K562 (cell line): ENCODE measurements at regions not wholly inside any gene's neighbourhood (a gene's known extent, or its start where the extent isn't known, plus 50 kb on each side); places are given as distances from the start of the nearest gene placed in this dataset.

ENCODE experiments used
- ATAC-seq: fragments of 200-7000 bp; cut with Tn5 transposase; 3 replicates; pipeline ENCODE4 v1.9.1; 2020; ENCODE audit warnings: moderate library complexity
- BruUV-seq: library from RNA; stranded (reverse); fragments of 400-500 nt; replicated peaks from 2 replicates; lab custom pipeline; 2021; lab: Mats Ljungman, UMichigan
- CTCF ChIA-PET: fragments of 300-600 bp; formaldehyde crosslinking; extraction: SDS; loops from one replicate; lab custom pipeline; 2021; ENCODE audit warnings: low intra/inter-chr PET ratio; lab: Yijun Ruan, JAX
- POLR2A ChIA-PET: fragments of 300-600, 350-650 bp; sonication (Branson Sonifier 250); formaldehyde crosslinking; extraction: SDS; loops from one replicate; lab custom pipeline; 2021; ENCODE audit warnings: antibody characterized with exemption, inconsistent platforms; lab: Yijun Ruan, JAX
- DNase-seq, 4 experiments: peaks; one replicate each; pipeline versions ENCODE4 v3.0.0 to v3.0.0-alpha.2; 2011 to 2018; ENCODE audit warnings: low spot score in 3 of 4, mixed read lengths in 3 of 4; ENCODE audit errors: extremely low read depth in 1 of 4
- FAIRE-seq: peaks from 2 replicates; lab custom pipeline; 2011; peaks lifted over from hg19 to GRCh38; lab: Jason Lieb, UNC
- H2AFZ ChIP-seq: 2 replicates; pipeline ENCODE4 v1.6.0; 2011; ENCODE audit warnings: low read depth, low read length, control low read depth, inconsistent platforms
- H3K27ac ChIP-seq: fragments of 200-600 bp; 3 replicates; pipeline ENCODE4 v1.8.0; 2011; ENCODE audit warnings: low read depth, mild to moderate bottlenecking, control low read depth, inconsistent platforms, low read length, moderate library complexity, mixed read lengths; ENCODE audit errors: extremely low read depth
- H3K27me3 ChIP-seq, 2 experiments: fragments of 300-600 bp in 1 of 2; 2 replicates in 1 of 2; 3 replicates in 1 of 2; pipeline versions ENCODE4 v1.6.0 to v1.8.0; 2011; ENCODE audit warnings: inconsistent platforms in 2 of 2, low read length in 2 of 2, mild to moderate bottlenecking in 1 of 2, mixed read lengths in 1 of 2, moderate library complexity in 1 of 2; ENCODE audit not compliant: control insufficient read depth in 2 of 2, insufficient read depth in 2 of 2
- H3K36me3 ChIP-seq: fragments of 300-600 bp; 3 replicates; pipeline ENCODE4 v1.8.0; 2011; ENCODE audit warnings: mild to moderate bottlenecking, low read length, inconsistent platforms; ENCODE audit not compliant: control insufficient read depth, insufficient read depth
- H3K4me1 ChIP-seq, 2 experiments: fragments of 200-600 bp in 1 of 2; replicated peaks in 1 of 2; 2 replicates in 1 of 2; 3 replicates in 1 of 2; pipeline versions ENCODE4 v1.5.1 to v1.8.0; 2011; ENCODE audit warnings: inconsistent platforms in 2 of 2, low read length in 2 of 2, mild to moderate bottlenecking in 1 of 2, mixed read lengths in 1 of 2, moderate library complexity in 1 of 2; ENCODE audit not compliant: control insufficient read depth in 2 of 2, insufficient read depth in 2 of 2
- H3K4me2 ChIP-seq: 2 replicates; pipeline ENCODE4 v1.6.1; 2011; ENCODE audit warnings: low read length, control low read depth, inconsistent platforms, mixed read lengths; ENCODE audit not compliant: insufficient read depth
- H3K4me3 ChIP-seq: fragments of 200-600 bp; sonication (generic), shearing (Covaris generic); 2 replicates; pipeline ENCODE4 v1.5.1; 2016; ENCODE audit warnings: control low read depth, inconsistent platforms
- H3K79me2 ChIP-seq: fragments of 200-600 bp; 3 replicates; pipeline ENCODE4 v1.8.0; 2011; ENCODE audit warnings: low read length, inconsistent platforms; ENCODE audit not compliant: control insufficient read depth, insufficient read depth
- H3K9ac ChIP-seq, 2 experiments: 2 replicates each; pipeline versions ENCODE4 v1.6.0 to v1.6.1; 2011; ENCODE audit warnings: low read depth in 2 of 2, low read length in 2 of 2, control low read depth in 1 of 2, inconsistent platforms in 1 of 2, mild to moderate bottlenecking in 1 of 2, mixed read lengths in 1 of 2; ENCODE audit not compliant: insufficient read depth in 1 of 2
- H3K9me1 ChIP-seq: one replicate; pipeline ENCODE4 v1.6.0; 2011; ENCODE audit warnings: inconsistent platforms, mild to moderate bottlenecking, low read length, moderate library complexity; ENCODE audit not compliant: control insufficient read depth, insufficient read depth
- H3K9me3 ChIP-seq: replicated peaks from 2 replicates; pipeline ENCODE4 v1.5.1; 2011; ENCODE audit warnings: low read depth, low read length, inconsistent platforms; ENCODE audit not compliant: control insufficient read depth, insufficient read depth
- H4K20me1 ChIP-seq: replicated peaks from 2 replicates; pipeline ENCODE4 v1.6.1; 2011; ENCODE audit warnings: low read length, inconsistent platforms, mixed read lengths; ENCODE audit not compliant: control insufficient read depth, insufficient read depth
- CAMTA2 ChIP-seq: fragments of 250-450 bp; sonication (Bioruptor Pico); conservative IDR thresholded peaks from 2 replicates; pipeline ENCODE4 v1.5.1; 2022
- IFI16 ChIP-seq: fragments of 250-450 bp; sonication (Bioruptor Pico); IDR thresholded peaks from 2 replicates; pipeline ENCODE4 v2.1.2; 2022; ENCODE audit warnings: mild to moderate bottlenecking, inconsistent platforms
- MGA ChIP-seq: fragments of 450-650 bp; IDR thresholded peaks from 2 replicates; pipeline ENCODE4 v1.6.1; 2016; ENCODE audit warnings: mild to moderate bottlenecking, moderate library complexity
- OTX1 ChIP-seq: fragments of 450-650 bp; formaldehyde crosslinking; IDR thresholded peaks from 2 replicates; pipeline ENCODE4 v1.4.0; 2022; ENCODE audit warnings: mild to moderate bottlenecking
- POLR2G ChIP-seq: fragments of 200-400 bp; formaldehyde crosslinking; IDR thresholded peaks from 2 replicates; pipeline ENCODE4 v1.6.1; 2017; ENCODE audit warnings: low read depth, mild to moderate bottlenecking, antibody characterized with exemption, low read length, moderate library complexity
- SAP30 ChIP-seq: fragments of 200-600 bp; sonication (generic); IDR thresholded peaks from 2 replicates; pipeline ENCODE4 v1.6.1; 2012; ENCODE audit warnings: borderline replicate concordance, low read depth, mild to moderate bottlenecking, moderate library complexity, low read length, control low read depth, inconsistent platforms; ENCODE audit not compliant: insufficient read depth, poor library complexity, severe bottlenecking
- TEAD4 ChIP-seq, 2 experiments: sonication (generic) in 1 of 2; formaldehyde crosslinking in 1 of 2; IDR thresholded peaks; 2 replicates each; pipeline versions ENCODE4 v1.6.1 to v1.8.0; 2012 to 2022; ENCODE audit warnings: borderline replicate concordance in 1 of 2, inconsistent platforms in 1 of 2, low read length in 1 of 2, mild to moderate bottlenecking in 1 of 2, missing genetic modification reagents in 1 of 2
- WGBS: fragments of 100-300 bp; shearing (Covaris generic); methylation state at CpG from one replicate; pipeline ENCODE4 v1.1.6; 2016; ENCODE audit warnings: low coverage, mixed read lengths; ENCODE audit not compliant: insufficient coverage; ENCODE audit errors: missing lambda C conversion rate; 5-methylcytosine and 5-hydroxymethylcytosine counted together
- in situ Hi-C: fragments of 300-500 bp; cut with MboI; formaldehyde crosslinking; loops from 4 replicates; pipeline ENCODE4 v1.15.0; 2018; ENCODE audit warnings: inconsistent platforms, mixed read lengths
- intact Hi-C: fragments of 100-400 bp; cut with micrococcal nuclease; formaldehyde crosslinking; loops from 2 replicates; pipeline ENCODE4 v1.14.2; 2022

- H3K9me1 ChIP-seq = no peaks in the 10 kb centered on the region
- H3K79me2 ChIP-seq = no peaks in the 10 kb centered on the region
- intact Hi-C loops = no loop called here
- H3K9ac ChIP-seq = no peak overlapping the region
- ATAC-seq (no peak), FAIRE-seq (no peak), DNase-seq (no peak)
- in situ Hi-C loops = no loop called here
- POLR2A ChIA-PET = no interaction called here
- H2AFZ ChIP-seq = no peak overlapping the region
- no peak overlapping the region for H3K4me3 ChIP-seq
- H3K27ac ChIP-seq = no peak overlapping the region
- CTCF ChIA-PET = no interaction called here
- no peaks in the 10 kb centered on the region for H3K4me1 ChIP-seq
- no peaks in the 10 kb centered on the region for H3K36me3 ChIP-seq
- TF ChIP-seq IFI16 (CRISPR knock-in tag) (no peak), SAP30 (no peak), OTX1 (no peak), TEAD4 (IDR thresholded peaks at IDR 0.05; ENCODE audit: low read length) (no peak), TEAD4 (CRISPR knock-in tag; IDR thresholded peaks at IDR 0.05; ENCODE audit: borderline replicate concordance) (no peak), CAMTA2 (no peak), MGA (no peak), POLR2G (no peak)
- no TSS peak for BruUV-seq
- H4K20me1 ChIP-seq = no peaks in the 10 kb centered on the region
- H3K27me3 ChIP-seq = no peaks in the 10 kb centered on the region
- H3K4me2 ChIP-seq = no peak overlapping the region
- H3K9me3 ChIP-seq = no peaks in the 10 kb centered on the region
- WGBS = 0% methylated on average over 5 of the region's 5 CpGs
Measured at GRCh38 chr2:125822746-125823145, 833.2 kb upstream of the GYPC start.
